Keratinocyte (primary cell): ENCODE measurements at regions not wholly inside any gene's neighbourhood (a gene's known extent, or its start where the extent isn't known, plus 50 kb on each side); places are given as distances from the start of the nearest gene placed in this dataset.

ENCODE experiments used
- DNase-seq: peaks from one replicate; pipeline ENCODE4 v3.0.0-alpha.2; 2011; ENCODE audit warnings: low read depth, missing footprints, low spot score
- FAIRE-seq: peaks from 2 replicates; lab custom pipeline; 2011; peaks lifted over from hg19 to GRCh38; lab: Jason Lieb, UNC
- H2AFZ ChIP-seq: 2 replicates; pipeline ENCODE4 v1.6.0; 2012; ENCODE audit warnings: low read length, control low read depth, inconsistent platforms; ENCODE audit not compliant: control insufficient read depth
- H3K27ac ChIP-seq: 2 replicates; pipeline ENCODE4 v1.5.1; 2011; ENCODE audit warnings: low read length; ENCODE audit not compliant: control insufficient read depth, insufficient read depth
- H3K27me3 ChIP-seq: 3 replicates; pipeline ENCODE4 v1.6.0; 2011; ENCODE audit warnings: low read length; ENCODE audit not compliant: control insufficient read depth, insufficient read depth; ENCODE audit errors: extremely low read depth
- H3K36me3 ChIP-seq, 2 experiments: 2 replicates in 1 of 2; 3 replicates in 1 of 2; pipeline ENCODE4 v1.5.1; 2011; ENCODE audit warnings: low read length in 2 of 2, mild to moderate bottlenecking in 1 of 2; ENCODE audit not compliant: control insufficient read depth in 2 of 2, insufficient read depth in 2 of 2; ENCODE audit errors: extremely low read depth in 1 of 2
- H3K4me1 ChIP-seq: 3 replicates; pipeline ENCODE4 v1.5.1; 2011; ENCODE audit warnings: low read length; ENCODE audit not compliant: control insufficient read depth, insufficient read depth; ENCODE audit errors: extremely low read depth
- H3K4me2 ChIP-seq: 3 replicates; pipeline ENCODE4 v1.6.0; 2011; ENCODE audit warnings: low read depth, low read length; ENCODE audit not compliant: control insufficient read depth, insufficient read depth; ENCODE audit errors: extremely low read depth
- H3K4me3 ChIP-seq, 3 experiments: fragments of 200-600 bp in 1 of 3; sonication (generic) in 1 of 3; 2 replicates in 2 of 3; 3 replicates in 1 of 3; pipeline ENCODE4 v1.5.1; 2011 to 2016; ENCODE audit warnings: low read length in 3 of 3, mild to moderate bottlenecking in 3 of 3, control low read depth in 2 of 3, inconsistent platforms in 1 of 3, low read depth in 1 of 3, mixed read lengths in 1 of 3, mixed run types in 1 of 3, moderate library complexity in 1 of 3; ENCODE audit not compliant: control insufficient read depth in 2 of 3, insufficient read depth in 2 of 3; ENCODE audit errors: extremely low read depth in 1 of 3
- H3K79me2 ChIP-seq: 2 replicates; pipeline ENCODE4 v1.6.0; 2012; ENCODE audit warnings: low read length; ENCODE audit not compliant: control insufficient read depth, insufficient read depth
- H3K9ac ChIP-seq: 3 replicates; pipeline ENCODE4 v1.6.0; 2011; ENCODE audit warnings: low read length; ENCODE audit not compliant: control insufficient read depth, insufficient read depth; ENCODE audit errors: extremely low read depth
- H3K9me1 ChIP-seq: 3 replicates; pipeline ENCODE4 v1.6.0; 2011; ENCODE audit warnings: low read length; ENCODE audit not compliant: control insufficient read depth, insufficient read depth; ENCODE audit errors: extremely low read depth
- H3K9me3 ChIP-seq: 2 replicates; pipeline ENCODE4 v1.5.1; 2012; ENCODE audit warnings: low read depth, low read length; ENCODE audit not compliant: control insufficient read depth
- H4K20me1 ChIP-seq: 3 replicates; pipeline ENCODE4 v1.6.0; 2011; ENCODE audit warnings: low read length; ENCODE audit not compliant: control insufficient read depth, insufficient read depth; ENCODE audit errors: extremely low read depth
- EZH2 ChIP-seq: IDR thresholded peaks from one replicate; pipeline ENCODE4 v1.6.1; 2012; ENCODE audit warnings: inconsistent platforms, mild to moderate bottlenecking, low read length, moderate library complexity
- dilution Hi-C: fragments of 300-500 bp; cut with MboI; formaldehyde crosslinking; loops from one replicate; pipeline ENCODE4 v1.7.0; 2020; ENCODE audit warnings: low sequenced_read_pairs; ENCODE audit not compliant: extremely low pct_ligation_motif_present
- TF ChIP-seq, protein P1 (sequence below), 3 experiments: IDR thresholded peaks in 1 of 3; conservative IDR thresholded peaks in 1 of 3; optimal IDR thresholded peaks in 1 of 3; 2 replicates in 2 of 3; 3 replicates in 1 of 3; pipeline versions ENCODE3 to v1.5.1; 2011; ENCODE audit warnings: low read length in 3 of 3, mild to moderate bottlenecking in 3 of 3, moderate library complexity in 2 of 3, control low read depth in 1 of 3, inconsistent platforms in 1 of 3; ENCODE audit not compliant: insufficient read depth in 2 of 3; ENCODE audit errors: extremely low read depth in 1 of 3

- H3K27me3 ChIP-seq, result peaks cover 2% of the 10 kb centered on the region
- H3K4me2 ChIP-seq, result no peak overlapping the region
- no peak overlapping the region for H3K9ac ChIP-seq
- no peaks in the 10 kb centered on the region for H3K4me1 ChIP-seq
- no peaks in the 10 kb centered on the region for H3K36me3 ChIP-seq
- no peak overlapping the region for H3K4me3 ChIP-seq
- H3K79me2 ChIP-seq, result no peaks in the 10 kb centered on the region
- no peak overlapping the region for H3K27ac ChIP-seq
- H4K20me1 ChIP-seq, result no peaks in the 10 kb centered on the region
- FAIRE-seq (no peak), DNase-seq (no peak)
- TF ChIP-seq, protein P1, sequence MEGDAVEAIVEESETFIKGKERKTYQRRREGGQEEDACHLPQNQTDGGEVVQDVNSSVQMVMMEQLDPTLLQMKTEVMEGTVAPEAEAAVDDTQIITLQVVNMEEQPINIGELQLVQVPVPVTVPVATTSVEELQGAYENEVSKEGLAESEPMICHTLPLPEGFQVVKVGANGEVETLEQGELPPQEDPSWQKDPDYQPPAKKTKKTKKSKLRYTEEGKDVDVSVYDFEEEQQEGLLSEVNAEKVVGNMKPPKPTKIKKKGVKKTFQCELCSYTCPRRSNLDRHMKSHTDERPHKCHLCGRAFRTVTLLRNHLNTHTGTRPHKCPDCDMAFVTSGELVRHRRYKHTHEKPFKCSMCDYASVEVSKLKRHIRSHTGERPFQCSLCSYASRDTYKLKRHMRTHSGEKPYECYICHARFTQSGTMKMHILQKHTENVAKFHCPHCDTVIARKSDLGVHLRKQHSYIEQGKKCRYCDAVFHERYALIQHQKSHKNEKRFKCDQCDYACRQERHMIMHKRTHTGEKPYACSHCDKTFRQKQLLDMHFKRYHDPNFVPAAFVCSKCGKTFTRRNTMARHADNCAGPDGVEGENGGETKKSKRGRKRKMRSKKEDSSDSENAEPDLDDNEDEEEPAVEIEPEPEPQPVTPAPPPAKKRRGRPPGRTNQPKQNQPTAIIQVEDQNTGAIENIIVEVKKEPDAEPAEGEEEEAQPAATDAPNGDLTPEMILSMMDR (optimal IDR thresholded peaks at IDR 0.05 in 1 of 3, IDR thresholded peaks at IDR 0.05 in 1 of 3, conservative IDR thresholded peaks at IDR 0.05 in 1 of 3; ENCODE audit: extremely low read depth in 1 of 3, insufficient read depth in 2 of 3, low read length in 3 of 3), result no peak
- H3K9me3 ChIP-seq, result no peaks in the 10 kb centered on the region
- dilution Hi-C loops, result no loop called here
- no peak overlapping the region for H2AFZ ChIP-seq
- no peaks in the 10 kb centered on the region for H3K9me1 ChIP-seq
Observed at GRCh38 chr17:72376526-72377345, 255.9 kb downstream of the SOX9 start.

DNA sequence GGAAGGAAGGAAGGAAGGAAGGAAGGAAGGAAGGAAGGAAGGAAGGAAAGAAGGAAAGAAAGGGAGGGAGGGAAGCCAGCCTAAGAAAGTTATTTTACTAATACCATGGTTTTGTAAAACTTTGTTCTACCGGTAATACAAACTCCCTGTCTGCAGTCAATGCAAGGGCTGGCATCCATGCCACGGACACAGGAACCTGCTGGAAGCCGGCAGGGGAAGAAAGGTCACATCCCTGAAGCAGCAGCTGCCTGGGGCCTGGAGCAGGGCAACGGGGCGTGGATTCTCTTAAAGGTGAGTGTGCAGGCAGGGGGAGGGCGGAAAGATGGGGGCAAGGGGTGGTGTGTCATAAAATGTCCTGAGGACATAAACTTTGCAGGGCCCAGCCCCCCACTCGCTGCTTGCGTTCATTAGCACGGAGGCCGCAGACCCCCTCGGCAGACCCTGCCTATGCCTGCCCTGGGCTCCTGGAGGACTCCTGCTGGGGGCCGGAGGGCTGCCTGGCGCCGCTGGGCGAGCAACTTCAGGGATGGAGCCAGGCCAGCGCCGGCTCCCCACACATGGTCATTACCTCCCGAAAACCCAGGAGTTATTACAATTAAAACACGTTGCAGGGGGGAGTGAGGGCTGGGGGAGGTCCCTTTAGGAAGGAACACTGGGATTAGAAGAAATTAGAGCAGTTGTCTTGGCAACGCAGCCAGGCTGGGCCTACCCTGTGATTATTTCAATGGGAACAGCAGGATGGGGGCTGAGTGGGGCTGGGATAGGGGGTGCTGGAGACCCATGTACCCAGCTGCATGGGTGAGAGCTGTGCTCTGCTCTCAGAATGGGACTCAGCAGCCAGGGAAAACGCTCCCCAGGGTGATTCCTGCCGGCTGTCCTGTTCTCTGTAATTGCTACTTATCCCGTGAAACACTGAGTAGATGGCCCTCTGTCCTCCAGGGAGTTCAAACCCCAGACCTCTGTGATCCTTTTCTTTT is 257.9 kb downstream of the SOX9 start:
- H3K27me3 ChIP-seq, result peaks cover 2% of the 10 kb centered on the region
- no peak overlapping the region for H3K9ac ChIP-seq
- no peak overlapping the region for H3K4me3 ChIP-seq
- H3K36me3 ChIP-seq, result no peaks in the 10 kb centered on the region
- FAIRE-seq (no peak), DNase-seq (no peak)
- no peak overlapping the region for H3K27ac ChIP-seq
- H2AFZ ChIP-seq, result no peak overlapping the region
- H3K9me1 ChIP-seq, result no peaks in the 10 kb centered on the region
- no peaks in the 10 kb centered on the region for H3K9me3 ChIP-seq
- no peaks in the 10 kb centered on the region for H3K79me2 ChIP-seq
- no peaks in the 10 kb centered on the region for H3K4me1 ChIP-seq
- dilution Hi-C loops, result no loop called here
- no peak overlapping the region for H3K4me2 ChIP-seq
- TF ChIP-seq EZH2, result no peak
- TF ChIP-seq, protein P1 (optimal IDR thresholded peaks at IDR 0.05 in 1 of 3, IDR thresholded peaks at IDR 0.05 in 1 of 3, conservative IDR thresholded peaks at IDR 0.05 in 1 of 3; ENCODE audit: extremely low read depth in 1 of 3, insufficient read depth in 2 of 3, low read length in 3 of 3), result no peak
- no peaks in the 10 kb centered on the region for H4K20me1 ChIP-seq
